Testis (tissue), 2 donors: ENCODE measurements at regions not wholly inside any gene's neighbourhood (a gene's known extent, or its start where the extent isn't known, plus 50 kb on each side); places are given as distances from the start of the nearest gene placed in this dataset.

ENCODE experiments used
- CTCF ChIP-seq, 3 experiments: fragments of 450-650 bp in 2 of 3; fragments of 200-600 bp in 1 of 3; sonication (generic) in 1 of 3; IDR thresholded peaks; one replicate each; pipeline ENCODE4 v1.5.1; 2016 to 2019; ENCODE audit warnings: antibody characterized with exemption in 3 of 3, mild to moderate bottlenecking in 2 of 3, moderate library complexity in 1 of 3
- POLR2A ChIP-seq: fragments of 450-650 bp; IDR thresholded peaks from one replicate; pipeline ENCODE4 v1.6.1; 2017; ENCODE audit warnings: antibody characterized with exemption, mild to moderate bottlenecking, moderate library complexity

GRCh38 chr16:66256919-66257318 lies 109.6 kb upstream of the CDH5 start:
- TF ChIP-seq CTCF (IDR thresholded peaks at IDR 0.05) (no peak), POLR2A (no peak)
